HL-60 (cell line): ENCODE measurements at regions not wholly inside any gene's neighbourhood (a gene's known extent, or its start where the extent isn't known, plus 50 kb on each side); places are given as distances from the start of the nearest gene placed in this dataset.

Source experiments
- DNase-seq, 2 experiments: peaks; one replicate each; pipeline ENCODE4 v3.0.0-alpha.2; 2010 to 2020; ENCODE audit warnings: low read depth in 1 of 2, low spot score in 1 of 2
- H3K27ac ChIP-seq: fragments of 250-450 bp; sonication (Bioruptor Pico); replicated peaks from 2 replicates; pipeline ENCODE4 v1.5.1; 2020; ENCODE audit warnings: mild to moderate bottlenecking, moderate library complexity
- H3K27me3 ChIP-seq: fragments of 250-450 bp; sonication (Bioruptor Pico); 2 replicates; pipeline ENCODE4 v1.5.1; 2021; ENCODE audit warnings: mild to moderate bottlenecking, moderate library complexity; ENCODE audit not compliant: insufficient read depth, poor library complexity, severe bottlenecking
- H3K4me3 ChIP-seq: replicated peaks from 2 replicates; pipeline ENCODE4 v1.5.1; 2011; ENCODE audit warnings: mild to moderate bottlenecking, control low read depth, low read length; ENCODE audit not compliant: insufficient read depth
- GABPA ChIP-seq: IDR thresholded peaks from 2 replicates; pipeline ENCODE4 v1.6.1; 2012; ENCODE audit warnings: low read depth
- POLR2AphosphoS5 ChIP-seq: IDR thresholded peaks from 2 replicates; pipeline ENCODE4 v1.6.1; 2012; ENCODE audit warnings: low read depth
- SPI1 ChIP-seq: IDR thresholded peaks from 2 replicates; pipeline ENCODE4 v1.6.1; 2012; ENCODE audit warnings: low read depth, mild to moderate bottlenecking, borderline replicate concordance
- TF ChIP-seq, protein P1 (sequence below): IDR thresholded peaks from 2 replicates; pipeline ENCODE4 v1.6.1; 2012; ENCODE audit warnings: low read depth; ENCODE audit not compliant: insufficient replicate concordance
- TF ChIP-seq, protein P2 (sequence below): IDR thresholded peaks from one replicate; pipeline ENCODE4 v1.5.1; 2011; ENCODE audit warnings: low read length, control low read depth, inconsistent platforms; ENCODE audit not compliant: insufficient read depth

DNA sequence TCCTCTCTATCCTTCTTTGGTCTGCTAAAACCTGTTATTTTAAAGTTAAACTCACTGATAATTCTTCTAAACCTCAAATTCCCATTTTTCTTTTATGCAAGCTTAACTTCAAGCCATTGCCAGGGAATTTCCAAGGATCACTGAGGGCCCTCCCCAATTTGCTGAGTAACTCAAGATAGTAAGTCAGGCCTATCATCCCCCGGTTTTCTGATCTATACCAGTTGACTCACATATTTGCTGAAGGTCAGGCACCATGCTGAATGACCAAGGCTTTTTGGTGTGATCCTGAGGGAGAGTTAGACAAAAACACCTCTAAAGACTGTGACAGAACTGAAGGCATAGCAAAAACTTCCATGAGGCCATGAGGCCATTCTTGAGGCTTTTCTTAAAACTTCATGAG, 1301.9 kb downstream of the PCDH7 start:
- H3K27ac ChIP-seq = no peak overlapping the region
- TF ChIP-seq, protein P1, sequence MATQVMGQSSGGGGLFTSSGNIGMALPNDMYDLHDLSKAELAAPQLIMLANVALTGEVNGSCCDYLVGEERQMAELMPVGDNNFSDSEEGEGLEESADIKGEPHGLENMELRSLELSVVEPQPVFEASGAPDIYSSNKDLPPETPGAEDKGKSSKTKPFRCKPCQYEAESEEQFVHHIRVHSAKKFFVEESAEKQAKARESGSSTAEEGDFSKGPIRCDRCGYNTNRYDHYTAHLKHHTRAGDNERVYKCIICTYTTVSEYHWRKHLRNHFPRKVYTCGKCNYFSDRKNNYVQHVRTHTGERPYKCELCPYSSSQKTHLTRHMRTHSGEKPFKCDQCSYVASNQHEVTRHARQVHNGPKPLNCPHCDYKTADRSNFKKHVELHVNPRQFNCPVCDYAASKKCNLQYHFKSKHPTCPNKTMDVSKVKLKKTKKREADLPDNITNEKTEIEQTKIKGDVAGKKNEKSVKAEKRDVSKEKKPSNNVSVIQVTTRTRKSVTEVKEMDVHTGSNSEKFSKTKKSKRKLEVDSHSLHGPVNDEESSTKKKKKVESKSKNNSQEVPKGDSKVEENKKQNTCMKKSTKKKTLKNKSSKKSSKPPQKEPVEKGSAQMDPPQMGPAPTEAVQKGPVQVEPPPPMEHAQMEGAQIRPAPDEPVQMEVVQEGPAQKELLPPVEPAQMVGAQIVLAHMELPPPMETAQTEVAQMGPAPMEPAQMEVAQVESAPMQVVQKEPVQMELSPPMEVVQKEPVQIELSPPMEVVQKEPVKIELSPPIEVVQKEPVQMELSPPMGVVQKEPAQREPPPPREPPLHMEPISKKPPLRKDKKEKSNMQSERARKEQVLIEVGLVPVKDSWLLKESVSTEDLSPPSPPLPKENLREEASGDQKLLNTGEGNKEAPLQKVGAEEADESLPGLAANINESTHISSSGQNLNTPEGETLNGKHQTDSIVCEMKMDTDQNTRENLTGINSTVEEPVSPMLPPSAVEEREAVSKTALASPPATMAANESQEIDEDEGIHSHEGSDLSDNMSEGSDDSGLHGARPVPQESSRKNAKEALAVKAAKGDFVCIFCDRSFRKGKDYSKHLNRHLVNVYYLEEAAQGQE = no peak
- no peak for TF ChIP-seq POLR2AphosphoS5
- TF ChIP-seq GABPA = no peak
- TF ChIP-seq, protein P2, sequence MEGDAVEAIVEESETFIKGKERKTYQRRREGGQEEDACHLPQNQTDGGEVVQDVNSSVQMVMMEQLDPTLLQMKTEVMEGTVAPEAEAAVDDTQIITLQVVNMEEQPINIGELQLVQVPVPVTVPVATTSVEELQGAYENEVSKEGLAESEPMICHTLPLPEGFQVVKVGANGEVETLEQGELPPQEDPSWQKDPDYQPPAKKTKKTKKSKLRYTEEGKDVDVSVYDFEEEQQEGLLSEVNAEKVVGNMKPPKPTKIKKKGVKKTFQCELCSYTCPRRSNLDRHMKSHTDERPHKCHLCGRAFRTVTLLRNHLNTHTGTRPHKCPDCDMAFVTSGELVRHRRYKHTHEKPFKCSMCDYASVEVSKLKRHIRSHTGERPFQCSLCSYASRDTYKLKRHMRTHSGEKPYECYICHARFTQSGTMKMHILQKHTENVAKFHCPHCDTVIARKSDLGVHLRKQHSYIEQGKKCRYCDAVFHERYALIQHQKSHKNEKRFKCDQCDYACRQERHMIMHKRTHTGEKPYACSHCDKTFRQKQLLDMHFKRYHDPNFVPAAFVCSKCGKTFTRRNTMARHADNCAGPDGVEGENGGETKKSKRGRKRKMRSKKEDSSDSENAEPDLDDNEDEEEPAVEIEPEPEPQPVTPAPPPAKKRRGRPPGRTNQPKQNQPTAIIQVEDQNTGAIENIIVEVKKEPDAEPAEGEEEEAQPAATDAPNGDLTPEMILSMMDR = no peak
- TF ChIP-seq SPI1 = no peak
- H3K27me3 ChIP-seq = no peaks in the 10 kb centered on the region
- DNase-seq = no peak
- no peak overlapping the region for H3K4me3 ChIP-seq

DNA sequence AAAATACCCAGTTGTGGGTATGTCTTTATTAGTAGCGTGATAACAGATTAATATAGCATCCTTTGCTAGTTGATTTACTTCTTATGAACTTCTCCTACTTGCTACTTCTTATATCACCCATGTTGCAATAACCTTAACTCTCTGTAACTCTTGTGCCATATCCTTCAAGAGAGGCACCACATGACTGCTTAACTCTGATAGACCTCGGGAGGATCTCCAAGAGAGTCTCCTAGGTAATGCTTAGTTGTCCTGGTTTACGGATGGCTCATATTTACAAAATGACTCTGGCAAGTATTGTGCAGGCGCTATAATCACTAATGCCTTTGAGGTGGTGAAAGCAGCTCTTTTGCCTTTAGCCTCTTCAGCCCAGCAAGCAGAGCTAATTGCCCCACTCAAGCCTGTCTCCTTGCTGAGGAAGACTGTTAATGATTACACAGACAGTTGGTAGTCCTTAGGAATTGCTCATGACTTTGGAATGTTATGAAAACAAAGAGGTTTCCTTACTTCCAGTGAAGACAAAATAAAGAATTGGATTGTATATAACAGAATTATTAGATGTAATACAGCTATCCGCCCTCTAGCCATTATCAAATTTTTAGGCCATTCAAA, 1305.8 kb downstream of the PCDH7 start:
- Histone ChIP-seq H3K4me3 (no peak overlapping the region), H3K27me3 (no peaks in the 10 kb centered on the region), H3K27ac (no peak overlapping the region)
- peak; percentile 16 to 31 for DNase-seq
- TF ChIP-seq SPI1 (no peak), POLR2AphosphoS5 (no peak), GABPA (no peak)
- TF ChIP-seq, protein P1 = no peak
- TF ChIP-seq, protein P2 = no peak

DNA sequence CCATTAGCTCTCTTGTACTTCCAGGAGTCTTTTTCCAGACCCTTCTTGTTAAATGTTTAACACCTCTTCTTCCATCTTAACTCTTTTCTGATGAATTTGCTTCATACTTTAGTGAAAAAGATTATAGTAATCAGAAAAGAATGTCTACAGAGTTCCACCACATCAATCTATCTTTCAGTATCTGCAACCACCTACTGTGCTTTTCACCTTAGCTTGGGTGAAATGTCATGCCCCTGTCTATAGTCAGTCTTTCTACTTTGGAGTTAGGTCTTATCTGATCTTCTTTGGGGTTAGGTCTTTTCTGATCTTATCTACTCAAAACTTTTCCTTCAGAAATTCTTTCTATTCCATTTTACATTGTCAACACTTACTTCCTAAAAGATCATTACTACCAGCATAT, 1310.2 kb downstream of the PCDH7 start:
- TF ChIP-seq, protein P2 = no peak
- TF ChIP-seq SPI1 (no peak), GABPA (no peak), POLR2AphosphoS5 (no peak)
- TF ChIP-seq, protein P1 = no peak
- no peak for DNase-seq
- Histone ChIP-seq H3K27ac (no peak overlapping the region), H3K4me3 (no peak overlapping the region), H3K27me3 (no peaks in the 10 kb centered on the region)
